GM21717 (cell line): ENCODE measurements at regions not wholly inside any gene's neighbourhood (a gene's known extent, or its start where the extent isn't known, plus 50 kb on each side); places are given as distances from the start of the nearest gene placed in this dataset.
"Not testable (repeated sequence)": the region's sequence is repeated elsewhere in the genome, so short reads cannot be mapped to it uniquely, and the experiment has no call there.

Experiments
- ATAC-seq: cut with Tn5 transposase; IDR thresholded peaks from one replicate; pipeline ENCODE4 v1.9.1; 2021; ENCODE audit warnings: mild to moderate bottlenecking, moderate library complexity; ENCODE audit not compliant: unreplicated experiment

- no peak for ATAC-seq
Observed at GRCh38 chr14:45727133-45727532, 474.1 kb upstream of the MIS18BP1 start.

- ATAC-seq: no peak
Observed at GRCh38 chr14:45721472-45721871, 468.5 kb upstream of the MIS18BP1 start.

- ATAC-seq: no peak
Observed at GRCh38 chr14:45716572-45716971, 463.6 kb upstream of the MIS18BP1 start.

GRCh38 chr14:45715946-45716345 lies 462.9 kb upstream of the MIS18BP1 start:
- ATAC-seq: no peak

- ATAC-seq: no peak
Observed at GRCh38 chr14:45709541-45709940, 456.5 kb upstream of the MIS18BP1 start.

- ATAC-seq: no peak
Observed at GRCh38 chr14:45705940-45706534, 453.0 kb upstream of the MIS18BP1 start.

GRCh38 chr14:45699471-45699870 lies 446.5 kb upstream of the MIS18BP1 start:
- no peak for ATAC-seq

- ATAC-seq: no peak
Observed at GRCh38 chr14:45698462-45699134, 445.6 kb upstream of the MIS18BP1 start.

- ATAC-seq: no peak
Observed at GRCh38 chr14:45686771-45687170, 433.8 kb upstream of the MIS18BP1 start.

GRCh38 chr14:45680531-45680930 lies 427.5 kb upstream of the MIS18BP1 start:
- ATAC-seq: no peak

- ATAC-seq: no peak
Observed at GRCh38 chr14:45679853-45680252, 426.9 kb upstream of the MIS18BP1 start.

GRCh38 chr14:45678163-45678562 lies 425.2 kb upstream of the MIS18BP1 start:
- no peak for ATAC-seq

GRCh38 chr14:45673420-45673819 lies 420.4 kb upstream of the MIS18BP1 start:
- no peak for ATAC-seq

- no peak for ATAC-seq
Observed at GRCh38 chr14:45664668-45665356, 411.8 kb upstream of the MIS18BP1 start.

- no peak for ATAC-seq
Observed at GRCh38 chr14:45658917-45659299, 405.9 kb upstream of the MIS18BP1 start.

GRCh38 chr14:45658226-45658916 lies 405.4 kb upstream of the MIS18BP1 start:
- ATAC-seq: no peak

- ATAC-seq: no peak
Observed at GRCh38 chr14:45651890-45652289, 398.9 kb upstream of the MIS18BP1 start.

GRCh38 chr14:45650754-45651153 lies 397.8 kb upstream of the MIS18BP1 start:
- no peak for ATAC-seq

- ATAC-seq: no peak
Observed at GRCh38 chr14:45649051-45649450, 396.0 kb upstream of the MIS18BP1 start.

- no peak for ATAC-seq
Observed at GRCh38 chr14:45641541-45641940, 388.5 kb upstream of the MIS18BP1 start.

- ATAC-seq: not testable (repeated sequence)
Observed at GRCh38 chr14:45634651-45635441, 381.8 kb upstream of the MIS18BP1 start.
